ENCODE measurements at regions not wholly inside any gene's neighbourhood (a gene's known extent, or its start where the extent isn't known, plus 50 kb on each side); places are given as distances from the start of the nearest gene placed in this dataset.

- DNase-seq (ENCODE audit: low spot score) = no peak
Observed at GRCh38 chr1:56355918-56356317, 223.4 kb downstream of the PLPP3 start.

GRCh38 chr1:56355422-56355821 lies 223.9 kb downstream of the PLPP3 start:
- DNase-seq (ENCODE audit: low spot score) = no peak

- no peak for DNase-seq (ENCODE audit: low spot score)
Observed at GRCh38 chr1:56345831-56346230, 233.5 kb downstream of the PLPP3 start.

- DNase-seq (ENCODE audit: low spot score) = no peak
Observed at GRCh38 chr1:56340977-56341376, 238.4 kb downstream of the PLPP3 start.

- DNase-seq (ENCODE audit: low spot score) = no peak
Observed at GRCh38 chr1:56339786-56340465, 239.4 kb downstream of the PLPP3 start.

- no peak for DNase-seq (ENCODE audit: low spot score)
Observed at GRCh38 chr1:56339093-56339492, 240.3 kb downstream of the PLPP3 start.

GRCh38 chr1:56336982-56337381 lies 242.4 kb downstream of the PLPP3 start:
- no peak for DNase-seq (ENCODE audit: low spot score)

- no peak for DNase-seq (ENCODE audit: low spot score)
Observed at GRCh38 chr1:56335394-56335793, 244.0 kb downstream of the PLPP3 start.

GRCh38 chr1:56334047-56334446 lies 245.3 kb downstream of the PLPP3 start:
- no peak for DNase-seq (ENCODE audit: low spot score)

GRCh38 chr1:56333461-56333860 lies 245.9 kb downstream of the PLPP3 start:
- DNase-seq (ENCODE audit: low spot score) = no peak

GRCh38 chr1:56331892-56332567 lies 247.3 kb downstream of the PLPP3 start:
- no peak for DNase-seq (ENCODE audit: low spot score)

GRCh38 chr1:56331207-56331891 lies 248.0 kb downstream of the PLPP3 start:
- no peak for DNase-seq (ENCODE audit: low spot score)

GRCh38 chr1:56330391-56331026 lies 248.9 kb downstream of the PLPP3 start:
- no peak for DNase-seq (ENCODE audit: low spot score)

GRCh38 chr1:56329970-56330369 lies 249.4 kb downstream of the PLPP3 start:
- no peak for DNase-seq (ENCODE audit: low spot score)

- no peak for DNase-seq (ENCODE audit: low spot score)
Observed at GRCh38 chr1:56327195-56327594, 252.2 kb downstream of the PLPP3 start.

GRCh38 chr1:56326056-56326455 lies 253.3 kb downstream of the PLPP3 start:
- DNase-seq (ENCODE audit: low spot score) = no peak

- no peak for DNase-seq (ENCODE audit: low spot score)
Observed at GRCh38 chr1:56324504-56324903, 254.9 kb downstream of the PLPP3 start.

GRCh38 chr1:56322211-56322610 lies 257.2 kb downstream of the PLPP3 start:
- DNase-seq (ENCODE audit: low spot score) = no peak

- no peak for DNase-seq (ENCODE audit: low spot score)
Observed at GRCh38 chr1:56321150-56321490, 258.2 kb downstream of the PLPP3 start.

GRCh38 chr1:56320464-56321149 lies 258.8 kb downstream of the PLPP3 start:
- DNase-seq (ENCODE audit: low spot score) = no peak

GRCh38 chr1:56317722-56318121 lies 261.6 kb downstream of the PLPP3 start:
- DNase-seq (ENCODE audit: low spot score) = no peak

- no peak for DNase-seq (ENCODE audit: low spot score)
Observed at GRCh38 chr1:56315293-56315942, 263.9 kb downstream of the PLPP3 start.

Measured in iPS-NIHi11 (cell line).